Heart right ventricle (tissue), 16 donors: ENCODE measurements at regions not wholly inside any gene's neighbourhood (a gene's known extent, or its start where the extent isn't known, plus 50 kb on each side); places are given as distances from the start of the nearest gene placed in this dataset.

Experiments
- ATAC-seq, 8 donors: fragments of 200-7000 bp; cut with Tn5 transposase; one replicate each; pipeline ENCODE4 v1.9.1; 2020; ENCODE audit warnings: mild to moderate bottlenecking in 8 of 8, moderate library complexity in 8 of 8, moderate number of reproducible peaks in 1 of 8
- DNase-seq, 2 donors: peaks; one replicate each; pipeline ENCODE4 v3.0.0-alpha.2; 2020
- H3K27ac ChIP-seq, 10 donors: fragments of 200-600 bp; sonication (generic) in 2 of 10; one replicate each; pipeline versions ENCODE4 v1.5.0 to v1.8.0; 2020 to 2022; ENCODE audit warnings: mild to moderate bottlenecking in 3 of 10
- H3K27me3 ChIP-seq, 7 donors: fragments of 200-600 bp; one replicate each; pipeline ENCODE4 v1.8.0; 2021 to 2022; ENCODE audit warnings: mild to moderate bottlenecking in 2 of 7
- H3K36me3 ChIP-seq, 9 donors: fragments of 200-600 bp; sonication (generic) in 1 of 9; one replicate each; pipeline versions ENCODE4 v1.5.0 to v1.8.0; 2020 to 2022; ENCODE audit warnings: mild to moderate bottlenecking in 2 of 9
- H3K4me1 ChIP-seq, 9 donors: fragments of 200-600 bp; sonication (generic) in 1 of 9; one replicate each; pipeline versions ENCODE4 v1.5.0 to v1.8.0; 2020 to 2022; ENCODE audit warnings: mild to moderate bottlenecking in 4 of 9
- H3K4me3 ChIP-seq, 10 donors: fragments of 200-600 bp; sonication (generic) in 2 of 10; one replicate each; pipeline versions ENCODE4 v1.5.0 to v1.8.0; 2020 to 2022; ENCODE audit warnings: mild to moderate bottlenecking in 7 of 10, moderate library complexity in 2 of 10
- H3K9me3 ChIP-seq, 11 donors: fragments of 200-600 bp in 10 of 11; sonication (generic) in 2 of 11; one replicate each; pipeline versions ENCODE4 v1.5.0 to v1.8.0; 2013 to 2022; ENCODE audit warnings: mild to moderate bottlenecking in 2 of 11, control low read depth in 1 of 11, moderate library complexity in 1 of 11
- WGBS, 2 donors: extraction: QIAGEN DNeasy Blood & Tissue Kit; methylation state at CpG; one replicate each; pipeline ENCODE4 v1.1.7; 2013; ENCODE audit warnings: inconsistent platforms in 1 of 2; 5-methylcytosine and 5-hydroxymethylcytosine counted together
- intact Hi-C, 10 donors: fragments of 100-400 bp; cut with DNase I; formaldehyde crosslinking; loops; one replicate each; pipeline versions ENCODE4 v1.11.1 to v1.14.2; 2022
- TF ChIP-seq, protein P1 (sequence below), 9 donors: fragments of 200-600 bp; sonication (generic) in 2 of 9; IDR thresholded peaks; one replicate each; pipeline versions ENCODE4 v1.5.0 to v1.8.0; 2021 to 2022; ENCODE audit warnings: antibody characterized with exemption in 9 of 9, mild to moderate bottlenecking in 5 of 9, moderate library complexity in 1 of 9
- donor health status: Arrhythmogenic right ventricular cardiomyopathy.
- donor health status: ischemic (EF 13 %, LVEDD 7.1; RV severe dilation, severe dysfunction).
- donor health status: healthy with polysubstance abuse.
- donor health status: DM: no; HTN: yes; CAD: no.
- donor health status: DM: no; HTN: no; CAD: no.
- donor health status: ischemic (EF 25% LVEDD 6.9; RV normal size, moderate dysfunction).
- donor health status: ischemic (EF 25% LVEDD 5.7; RV mildly dilated, moderate dysfunction).
- donor health status: healthy.
- donor health status: DM: yes; HTN: yes; CAD: no.
- donor health status: Ischemic cardiomyopathy.
- donor health status: ischemic (EF 35%, LVEDD 5.7; RV mildly dilated, moderate dysfunction).
- donor health status: nonischemic (EF 11% LVEDD 7.7; RV severe dilation, severe dysfunction).
- donor health status: DM: yes; HTN: yes; CAD: no.
- donor health status: PGD.
- donor health status: ischemic (EF 29% LVEDD 5.4; RV normal size, mild dysfunction).
- donor health status: nonischemic (EF 23%, LVEDD 6.1; RV moderate dilation, normal function).

DNA sequence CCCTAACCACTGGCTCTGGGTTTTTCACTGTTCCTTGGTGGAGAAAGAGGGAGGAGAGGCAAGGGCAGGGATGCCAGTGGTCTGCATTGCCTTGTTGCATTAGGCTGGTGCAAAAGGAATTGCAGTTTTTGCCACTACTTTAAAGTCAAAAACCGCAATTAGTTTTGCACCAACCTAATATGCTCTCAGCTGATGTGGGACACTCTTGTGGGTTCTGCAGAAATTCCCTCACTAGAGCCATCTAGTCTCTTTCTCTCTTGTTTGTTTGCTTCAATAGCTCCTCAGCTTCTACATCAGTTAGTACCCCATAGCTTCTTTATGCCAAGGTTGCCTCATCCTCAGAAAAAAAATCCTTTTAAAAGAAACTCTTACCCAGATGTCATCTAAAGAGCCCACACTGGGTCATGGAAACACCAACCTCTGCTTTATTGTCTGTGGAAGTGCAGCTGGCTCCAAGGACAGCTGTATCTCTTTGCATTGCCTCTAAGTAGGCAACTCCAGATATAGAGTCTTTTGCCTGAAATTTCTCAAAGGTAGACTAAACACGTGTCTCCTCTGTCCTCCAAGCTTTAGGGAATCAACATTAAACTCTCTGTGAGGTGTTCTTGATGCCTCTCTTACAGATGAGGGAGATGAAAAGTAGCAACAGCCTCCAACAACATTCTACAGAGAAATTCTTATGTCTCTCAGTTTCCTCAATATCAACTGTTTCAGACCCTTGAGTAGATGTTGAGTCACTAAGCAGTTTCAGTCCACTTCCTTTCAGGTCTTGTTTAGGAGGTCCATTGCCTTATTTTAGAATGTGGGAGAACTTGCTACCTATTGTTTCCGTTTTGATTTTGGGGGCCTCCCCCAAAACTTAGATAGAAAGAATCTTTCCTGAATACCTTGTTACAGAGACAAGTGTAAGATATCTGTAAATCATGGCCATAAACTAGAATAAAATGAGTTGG lies 84.9 kb upstream of the MEF2C start:
- no peak for DNase-seq
- Histone ChIP-seq H3K27me3 (no peaks in the 10 kb centered on the region), H3K9me3 (no peaks in the 10 kb centered on the region), H3K27ac (no peak overlapping the region), H3K36me3 (peaks cover 0 to 7% (median 0%) of the 10 kb centered on the region in 9 donors), H3K4me1 (no peaks in the 10 kb centered on the region), H3K4me3 (no peak overlapping the region)
- ATAC-seq: no peak
- TF ChIP-seq, protein P1, sequence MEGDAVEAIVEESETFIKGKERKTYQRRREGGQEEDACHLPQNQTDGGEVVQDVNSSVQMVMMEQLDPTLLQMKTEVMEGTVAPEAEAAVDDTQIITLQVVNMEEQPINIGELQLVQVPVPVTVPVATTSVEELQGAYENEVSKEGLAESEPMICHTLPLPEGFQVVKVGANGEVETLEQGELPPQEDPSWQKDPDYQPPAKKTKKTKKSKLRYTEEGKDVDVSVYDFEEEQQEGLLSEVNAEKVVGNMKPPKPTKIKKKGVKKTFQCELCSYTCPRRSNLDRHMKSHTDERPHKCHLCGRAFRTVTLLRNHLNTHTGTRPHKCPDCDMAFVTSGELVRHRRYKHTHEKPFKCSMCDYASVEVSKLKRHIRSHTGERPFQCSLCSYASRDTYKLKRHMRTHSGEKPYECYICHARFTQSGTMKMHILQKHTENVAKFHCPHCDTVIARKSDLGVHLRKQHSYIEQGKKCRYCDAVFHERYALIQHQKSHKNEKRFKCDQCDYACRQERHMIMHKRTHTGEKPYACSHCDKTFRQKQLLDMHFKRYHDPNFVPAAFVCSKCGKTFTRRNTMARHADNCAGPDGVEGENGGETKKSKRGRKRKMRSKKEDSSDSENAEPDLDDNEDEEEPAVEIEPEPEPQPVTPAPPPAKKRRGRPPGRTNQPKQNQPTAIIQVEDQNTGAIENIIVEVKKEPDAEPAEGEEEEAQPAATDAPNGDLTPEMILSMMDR (IDR thresholded peaks at IDR 0.05): no peak
- WGBS, 2 donors: 92 to 94% methylated on average over 3 of the region's 3 CpGs
- intact Hi-C loops: no loop called here

DNA sequence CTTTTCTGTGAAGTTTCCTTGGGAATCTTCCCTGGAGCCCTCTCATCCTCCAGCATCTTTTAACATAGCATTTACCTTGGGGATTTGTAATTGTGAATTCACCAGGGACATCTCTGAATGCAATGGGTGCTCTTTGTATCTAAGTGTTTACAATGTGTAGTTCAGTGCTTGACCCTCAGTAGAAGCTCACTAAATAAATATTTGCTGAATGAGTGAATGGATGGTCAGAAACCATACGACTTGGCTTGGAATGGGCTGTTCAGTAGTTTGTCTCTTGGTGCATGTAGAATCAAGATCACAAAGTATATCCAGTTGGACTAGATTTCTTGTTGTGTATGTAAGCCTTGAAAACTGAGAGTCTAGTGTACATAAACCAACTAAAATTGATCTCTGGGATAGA lies 81.8 kb upstream of the MEF2C start:
- ATAC-seq (no peak), DNase-seq (no peak)
- H3K4me3 ChIP-seq: no peak overlapping the region
- H3K27ac ChIP-seq: no peak overlapping the region
- no peaks in the 10 kb centered on the region for H3K36me3 ChIP-seq
- intact Hi-C loops: no loop called here
- 88% methylated on average over 1 of the region's 1 CpG for WGBS, 2 donors
- no peaks in the 10 kb centered on the region for H3K4me1 ChIP-seq
- no peaks in the 10 kb centered on the region for H3K9me3 ChIP-seq
- TF ChIP-seq, protein P1 (IDR thresholded peaks at IDR 0.05): no peak
- no peaks in the 10 kb centered on the region for H3K27me3 ChIP-seq

DNA sequence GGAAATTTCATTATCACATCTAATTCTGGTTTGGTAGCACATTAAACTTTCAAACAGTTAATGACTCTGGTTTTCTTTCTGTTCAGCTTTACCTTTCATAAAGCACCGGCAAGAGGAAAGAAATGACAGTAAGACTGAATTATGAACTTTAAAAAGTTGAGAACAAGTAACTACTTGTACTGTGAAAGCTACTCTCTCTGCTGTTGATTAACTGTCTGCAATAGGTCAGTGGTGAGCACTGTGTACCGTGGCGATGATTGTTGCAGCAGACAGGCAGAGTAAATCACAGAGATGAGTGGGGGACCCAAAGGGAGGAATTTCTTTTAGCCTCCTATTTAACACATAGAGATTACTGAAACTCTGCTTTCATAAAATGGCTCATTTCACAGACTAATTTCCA lies 74.0 kb upstream of the MEF2C start:
- Histone ChIP-seq H3K27ac (no peak overlapping the region), H3K4me3 (no peak overlapping the region), H3K9me3 (no peaks in the 10 kb centered on the region), H3K4me1 (peaks cover 0 to 15% (median 6%) of the 10 kb centered on the region in 9 donors), H3K27me3 (no peaks in the 10 kb centered on the region), H3K36me3 (no peaks in the 10 kb centered on the region)
- intact Hi-C loops: no loop called here
- DNase-seq (no peak), ATAC-seq (no peak)
- TF ChIP-seq, protein P1 (IDR thresholded peaks at IDR 0.05): no peak
- WGBS, 2 donors: 68% methylated on average over 3 of the region's 3 CpGs

DNA sequence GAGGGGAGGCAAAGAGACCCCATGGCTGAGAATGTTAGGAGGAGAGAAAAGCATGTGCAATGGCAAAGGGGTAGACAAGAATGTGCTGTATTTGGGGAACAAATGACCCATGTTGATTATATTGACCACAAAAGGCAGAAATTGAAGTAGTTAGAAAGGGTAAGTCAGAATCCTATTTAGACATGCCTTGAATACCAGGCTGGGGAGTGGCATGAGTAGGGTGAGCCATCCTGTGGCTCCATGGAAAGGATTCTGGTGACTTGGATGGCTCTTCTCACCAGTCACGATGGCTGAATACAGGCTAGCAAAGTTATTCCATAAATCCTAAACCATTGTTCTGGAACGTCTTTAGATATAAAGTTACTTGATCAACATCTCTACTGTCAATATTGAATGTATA lies 73.4 kb upstream of the MEF2C start:
- 93 to 96% methylated on average over 2 of the region's 2 CpGs for WGBS, 2 donors
- H3K27me3 ChIP-seq: no peaks in the 10 kb centered on the region
- no peaks in the 10 kb centered on the region for H3K9me3 ChIP-seq
- H3K36me3 ChIP-seq: no peaks in the 10 kb centered on the region
- intact Hi-C loops: no loop called here
- H3K4me3 ChIP-seq: no peak overlapping the region
- H3K4me1 ChIP-seq: peaks cover 0 to 19% (median 6%) of the 10 kb centered on the region in 9 donors
- ATAC-seq (no peak), DNase-seq (no peak)
- H3K27ac ChIP-seq: no peak overlapping the region
- TF ChIP-seq, protein P1 (IDR thresholded peaks at IDR 0.05): no peak
